Testis (tissue), 2 donors: ENCODE measurements at regions not wholly inside any gene's neighbourhood (a gene's known extent, or its start where the extent isn't known, plus 50 kb on each side); places are given as distances from the start of the nearest gene placed in this dataset.

Experiments
- DNase-seq: peaks from one replicate; pipeline ENCODE4 v3.0.0-alpha.2; 2019
- H3K27ac ChIP-seq, 2 donors: fragments of 200-600 bp; sonication (generic); one replicate each; pipeline ENCODE4 v1.5.1; 2019
- H3K27me3 ChIP-seq: fragments of 200-600 bp; sonication (generic); one replicate; pipeline ENCODE4 v1.5.1; 2019
- H3K36me3 ChIP-seq: fragments of 200-600 bp; sonication (generic); one replicate; pipeline ENCODE4 v1.5.1; 2017; ENCODE audit warnings: low read depth; ENCODE audit errors: missing control alignments
- H3K4me1 ChIP-seq: fragments of 200-600 bp; sonication (generic); one replicate; pipeline ENCODE4 v1.5.1; 2019
- H3K4me3 ChIP-seq, 2 donors: fragments of 200-600 bp; sonication (generic); one replicate each; pipeline ENCODE4 v1.5.1; 2017 to 2019
- H3K9me3 ChIP-seq: fragments of 200-600 bp; sonication (generic); one replicate; pipeline ENCODE4 v1.5.1; 2017
- POLR2A ChIP-seq: fragments of 450-650 bp; IDR thresholded peaks from one replicate; pipeline ENCODE4 v1.6.1; 2017; ENCODE audit warnings: antibody characterized with exemption, mild to moderate bottlenecking, moderate library complexity
- WGBS, 2 donors: methylation state at CpG; one replicate each; pipeline ENCODE4 v1.1.5; 2018; 5-methylcytosine and 5-hydroxymethylcytosine counted together
- intact Hi-C: fragments of 100-400 bp; cut with DNase I; formaldehyde crosslinking; loops from one replicate; pipeline ENCODE4 v1.15.1; 2023; ENCODE audit warnings: low total_unique reads
- TF ChIP-seq, protein P1 (sequence below), 3 experiments: fragments of 450-650 bp in 2 of 3; fragments of 200-600 bp in 1 of 3; sonication (generic) in 1 of 3; IDR thresholded peaks; one replicate each; pipeline ENCODE4 v1.5.1; 2016 to 2019; ENCODE audit warnings: antibody characterized with exemption in 3 of 3, mild to moderate bottlenecking in 2 of 3, moderate library complexity in 1 of 3

DNA sequence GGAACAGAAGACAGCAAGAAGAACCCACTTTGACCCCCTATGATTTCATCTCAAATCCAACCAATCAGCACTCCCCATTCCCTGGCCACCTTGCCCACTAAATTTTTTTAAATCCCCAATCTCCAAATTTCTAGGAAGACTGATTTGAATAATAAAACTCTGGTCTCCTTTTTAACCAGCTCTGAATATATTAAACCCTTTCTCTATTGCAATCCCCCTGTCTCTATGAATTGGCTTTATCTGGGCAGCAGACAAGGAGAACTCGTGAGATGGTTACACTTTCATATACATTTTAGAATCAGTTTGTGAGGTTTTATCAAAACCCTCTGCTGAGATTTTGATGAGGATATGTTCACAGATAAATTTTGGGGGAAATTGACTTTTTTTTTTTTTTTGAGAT, 90.3 kb upstream of the TRIM24 start:
- no peaks in the 10 kb centered on the region for H3K27me3 ChIP-seq
- 85 to 97% methylated on average over 1 of the region's 1 CpG for WGBS, 2 donors
- intact Hi-C loops, result no loop called here
- no peaks in the 10 kb centered on the region for H3K36me3 ChIP-seq
- no peaks in the 10 kb centered on the region for H3K4me1 ChIP-seq
- TF ChIP-seq, protein P1, sequence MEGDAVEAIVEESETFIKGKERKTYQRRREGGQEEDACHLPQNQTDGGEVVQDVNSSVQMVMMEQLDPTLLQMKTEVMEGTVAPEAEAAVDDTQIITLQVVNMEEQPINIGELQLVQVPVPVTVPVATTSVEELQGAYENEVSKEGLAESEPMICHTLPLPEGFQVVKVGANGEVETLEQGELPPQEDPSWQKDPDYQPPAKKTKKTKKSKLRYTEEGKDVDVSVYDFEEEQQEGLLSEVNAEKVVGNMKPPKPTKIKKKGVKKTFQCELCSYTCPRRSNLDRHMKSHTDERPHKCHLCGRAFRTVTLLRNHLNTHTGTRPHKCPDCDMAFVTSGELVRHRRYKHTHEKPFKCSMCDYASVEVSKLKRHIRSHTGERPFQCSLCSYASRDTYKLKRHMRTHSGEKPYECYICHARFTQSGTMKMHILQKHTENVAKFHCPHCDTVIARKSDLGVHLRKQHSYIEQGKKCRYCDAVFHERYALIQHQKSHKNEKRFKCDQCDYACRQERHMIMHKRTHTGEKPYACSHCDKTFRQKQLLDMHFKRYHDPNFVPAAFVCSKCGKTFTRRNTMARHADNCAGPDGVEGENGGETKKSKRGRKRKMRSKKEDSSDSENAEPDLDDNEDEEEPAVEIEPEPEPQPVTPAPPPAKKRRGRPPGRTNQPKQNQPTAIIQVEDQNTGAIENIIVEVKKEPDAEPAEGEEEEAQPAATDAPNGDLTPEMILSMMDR (IDR thresholded peaks at IDR 0.05), result no peak
- TF ChIP-seq POLR2A, result no peak
- H3K4me3 ChIP-seq, result no peak overlapping the region
- H3K27ac ChIP-seq, result no peak overlapping the region
- H3K9me3 ChIP-seq, result no peaks in the 10 kb centered on the region
- DNase-seq, result no peak

DNA sequence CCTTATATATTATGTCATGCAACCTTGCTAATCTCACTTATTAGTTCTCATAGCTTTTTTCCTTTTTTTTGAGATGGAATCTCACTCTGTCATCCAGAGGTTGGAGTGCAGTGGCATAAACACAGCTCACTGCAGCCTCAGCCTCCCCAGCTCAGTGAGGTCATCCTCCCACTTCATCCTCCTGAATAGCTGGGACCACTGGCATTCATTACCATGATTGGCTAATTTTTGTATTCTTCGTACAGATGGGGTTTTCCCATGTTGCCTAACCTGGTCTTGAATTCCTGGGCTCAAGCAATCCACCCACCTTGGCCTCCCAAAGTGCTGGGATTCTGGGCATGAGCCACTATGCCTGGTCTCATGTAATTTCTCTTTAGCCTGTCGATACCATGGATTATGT, 89.1 kb upstream of the TRIM24 start:
- WGBS, 2 donors, result 94 to 100% methylated on average over 2 of the region's 2 CpGs
- Histone ChIP-seq H3K27me3 (no peaks in the 10 kb centered on the region), H3K36me3 (no peaks in the 10 kb centered on the region), H3K4me3 (no peak overlapping the region), H3K27ac (no peak overlapping the region), H3K9me3 (no peaks in the 10 kb centered on the region), H3K4me1 (no peaks in the 10 kb centered on the region)
- no peak for DNase-seq
- TF ChIP-seq POLR2A, result no peak
- TF ChIP-seq, protein P1 (IDR thresholded peaks at IDR 0.05), result no peak
- intact Hi-C loops, result no loop called here

DNA sequence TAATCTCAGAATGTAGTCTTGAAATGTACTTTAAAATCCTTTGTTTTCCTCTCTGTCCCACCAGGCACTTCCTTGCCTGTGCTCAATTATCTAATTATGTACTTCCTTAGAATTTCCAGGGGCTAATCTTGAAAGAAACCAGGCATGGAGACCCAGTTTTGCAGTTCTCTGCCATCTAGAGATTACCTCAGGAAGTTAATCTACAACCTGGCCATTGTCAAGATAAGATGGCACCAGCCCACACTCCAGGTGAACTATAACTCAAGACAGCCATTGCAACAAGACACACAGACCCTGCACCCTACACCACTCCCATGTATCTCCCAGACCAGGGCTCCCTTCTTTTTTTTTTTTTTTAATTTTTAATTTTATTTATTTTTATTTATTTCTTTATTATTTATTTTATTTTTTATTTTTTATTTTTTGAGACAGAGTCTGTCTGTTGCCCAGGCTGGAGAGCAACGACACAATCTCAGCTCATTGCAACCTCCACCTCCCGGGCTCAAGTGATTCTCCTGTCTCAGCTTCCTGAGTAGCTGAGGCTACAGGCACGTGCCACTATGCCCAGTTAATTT, 85.9 kb upstream of the TRIM24 start:
- H3K27ac ChIP-seq, result no peak overlapping the region
- no peak for TF ChIP-seq POLR2A
- TF ChIP-seq, protein P1 (IDR thresholded peaks at IDR 0.05), result no peak
- no peaks in the 10 kb centered on the region for H3K9me3 ChIP-seq
- intact Hi-C loops, result no loop called here
- H3K36me3 ChIP-seq, result no peaks in the 10 kb centered on the region
- peaks cover 2% of the 10 kb centered on the region for H3K4me1 ChIP-seq
- WGBS, 2 donors, result 84 to 94% methylated on average over 3 of the region's 3 CpGs
- DNase-seq, result no peak
- no peak overlapping the region for H3K4me3 ChIP-seq
- H3K27me3 ChIP-seq, result no peaks in the 10 kb centered on the region

DNA sequence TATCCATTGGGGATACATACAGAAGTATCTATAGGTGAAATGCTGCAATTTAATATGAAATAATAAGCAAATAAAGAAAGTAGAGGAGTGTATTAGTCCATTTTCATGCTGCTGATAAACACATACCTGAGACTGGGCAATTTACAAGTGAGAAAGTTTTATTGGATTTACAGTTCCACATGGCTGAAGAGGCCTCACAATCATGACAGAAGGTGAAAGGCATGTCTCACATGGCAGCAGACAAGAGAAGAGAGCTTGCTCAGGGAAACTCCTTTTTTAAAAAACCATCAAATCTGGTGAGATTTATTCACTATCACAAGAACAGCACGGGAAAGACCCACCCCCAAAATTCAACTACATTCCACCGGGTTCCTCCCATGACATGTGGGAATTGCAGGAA, 82.8 kb upstream of the TRIM24 start:
- TF ChIP-seq POLR2A, result no peak
- TF ChIP-seq, protein P1 (IDR thresholded peaks at IDR 0.05), result no peak
- intact Hi-C loops, result no loop called here
- DNase-seq, result no peak
- Histone ChIP-seq H3K36me3 (no peaks in the 10 kb centered on the region), H3K4me1 (peaks cover 6% of the 10 kb centered on the region), H3K27ac (no peak overlapping the region), H3K4me3 (no peak overlapping the region), H3K27me3 (no peaks in the 10 kb centered on the region), H3K9me3 (no peaks in the 10 kb centered on the region)
- 63 to 67% methylated on average over 2 of the region's 2 CpGs for WGBS, 2 donors
